K562 (cell line): ENCODE measurements at regions not wholly inside any gene's neighbourhood (a gene's known extent, or its start where the extent isn't known, plus 50 kb on each side); places are given as distances from the start of the nearest gene placed in this dataset.

Experiments
- FOXK1 ChIP-seq: sonication (generic); formaldehyde crosslinking; IDR thresholded peaks from 2 replicates; pipeline ENCODE4 v1.8.0; 2022; ENCODE audit warnings: missing genetic modification reagents, mild to moderate bottlenecking, borderline replicate concordance
- FOXK2 ChIP-seq, 2 experiments: fragments of 450-650 bp; IDR thresholded peaks in 1 of 2; conservative IDR thresholded peaks in 1 of 2; 2 replicates each; pipeline ENCODE4 v1.6.1; 2016; ENCODE audit warnings: low read depth in 2 of 2, mild to moderate bottlenecking in 1 of 2
- IRF9 ChIP-seq: fragments of 450-650 bp; IDR thresholded peaks from 2 replicates; pipeline ENCODE4 v1.6.1; 2016; ENCODE audit warnings: missing biosample characterization, missing genetic modification characterization
- JUNB ChIP-seq: fragments of 450-650 bp; formaldehyde crosslinking; conservative IDR thresholded peaks from 2 replicates; pipeline ENCODE4 v1.4.0; 2020; ENCODE audit warnings: mild to moderate bottlenecking
- SLC30A9 ChIP-seq: fragments of 250-450 bp; sonication (Bioruptor Pico); IDR thresholded peaks from 2 replicates; pipeline ENCODE4 v1.8.0; 2022; ENCODE audit warnings: mild to moderate bottlenecking, moderate library complexity
- SMAD3 ChIP-seq: fragments of 450-650 bp; formaldehyde crosslinking; conservative IDR thresholded peaks from 2 replicates; pipeline ENCODE4 v1.4.0; 2020; ENCODE audit warnings: mild to moderate bottlenecking
- TBP ChIP-seq: optimal IDR thresholded peaks from 2 replicates; pipeline ENCODE3; 2011; ENCODE audit warnings: low read depth, low read length, improper control_type of control experiment
- ZHX1 ChIP-seq: fragments of 150-350 bp; conservative IDR thresholded peaks from 2 replicates; pipeline ENCODE4 v1.6.1; 2014; ENCODE audit warnings: low read length
- ZNF253 ChIP-seq: fragments of 250-450 bp; sonication (Bioruptor Pico); conservative IDR thresholded peaks from 2 replicates; pipeline ENCODE4 v1.6.1; 2021; ENCODE audit warnings: mild to moderate bottlenecking
- ZNF274 ChIP-seq: IDR thresholded peaks from 2 replicates; pipeline ENCODE4 v1.6.1; 2011; ENCODE audit warnings: low read depth, mild to moderate bottlenecking, low read length, moderate library complexity, borderline replicate concordance
- ZNF592 ChIP-seq: fragments of 450-650 bp; IDR thresholded peaks from 2 replicates; pipeline ENCODE4 v1.6.1; 2017; ENCODE audit warnings: antibody characterized with exemption, mild to moderate bottlenecking
- TF ChIP-seq, protein P1 (sequence below): fragments of 450-650 bp; formaldehyde crosslinking; IDR thresholded peaks from 2 replicates; pipeline ENCODE4 v1.4.0; 2022; ENCODE audit warnings: mild to moderate bottlenecking, moderate library complexity

DNA sequence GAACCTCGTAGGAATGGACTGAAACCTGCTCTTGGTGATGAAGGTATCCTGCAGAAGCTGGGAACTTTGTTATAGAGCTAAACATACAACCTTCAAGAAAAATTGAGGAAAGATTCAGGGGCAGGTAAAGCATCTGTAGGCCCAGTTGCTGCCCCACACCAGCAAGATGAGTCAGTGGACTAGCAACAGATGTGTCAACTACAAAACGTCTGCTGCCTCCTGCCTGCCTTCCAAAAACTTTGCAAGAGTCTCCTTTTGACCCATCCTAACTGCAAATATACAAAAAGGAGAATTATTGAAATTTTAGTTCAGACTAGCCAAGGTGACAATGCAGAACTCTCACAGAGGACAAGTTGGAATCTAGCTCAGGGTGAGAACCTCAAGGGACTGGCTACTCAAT is 60.9 kb upstream of the TMTC1 start:
- TF ChIP-seq JUNB (no peak), IRF9 (tag) (no peak), ZHX1 (no peak), ZNF274 (no peak), ZNF253 (no peak), TBP (no peak), SMAD3 (CRISPR knock-in tag) (no peak), ZNF592 (no peak), SLC30A9 (CRISPR knock-in tag) (no peak), FOXK1 (no peak), FOXK2 (conservative IDR thresholded peaks at IDR 0.05 in 1 of 2, IDR thresholded peaks at IDR 0.05 in 1 of 2; ENCODE audit: low read depth in 2 of 2) (no peak)
- TF ChIP-seq, protein P1, sequence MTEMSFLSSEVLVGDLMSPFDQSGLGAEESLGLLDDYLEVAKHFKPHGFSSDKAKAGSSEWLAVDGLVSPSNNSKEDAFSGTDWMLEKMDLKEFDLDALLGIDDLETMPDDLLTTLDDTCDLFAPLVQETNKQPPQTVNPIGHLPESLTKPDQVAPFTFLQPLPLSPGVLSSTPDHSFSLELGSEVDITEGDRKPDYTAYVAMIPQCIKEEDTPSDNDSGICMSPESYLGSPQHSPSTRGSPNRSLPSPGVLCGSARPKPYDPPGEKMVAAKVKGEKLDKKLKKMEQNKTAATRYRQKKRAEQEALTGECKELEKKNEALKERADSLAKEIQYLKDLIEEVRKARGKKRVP (CRISPR knock-in tag) = no peak
